ENCODE measurements at regions not wholly inside any gene's neighbourhood (a gene's known extent, or its start where the extent isn't known, plus 50 kb on each side); places are given as distances from the start of the nearest gene placed in this dataset.

- TF ChIP-seq CTCF (IDR thresholded peaks at IDR 0.05) (no peak), POLR2A (IDR thresholded peaks at IDR 0.05) (no peak)
Measured at GRCh38 chr12:63208956-63209355, 58.0 kb upstream of the AVPR1A start.

Measured in transverse colon (tissue), 3 donors.